HEK293 (cell line): ENCODE measurements at regions not wholly inside any gene's neighbourhood (a gene's known extent, or its start where the extent isn't known, plus 50 kb on each side); places are given as distances from the start of the nearest gene placed in this dataset.

ENCODE experiments used
- CTCF ChIA-PET: fragments of 350-600 bp; formaldehyde crosslinking; extraction: SDS; loops from one replicate; lab custom pipeline; 2021; ENCODE audit warnings: antibody characterized with exemption; lab: Yijun Ruan, JAX
- POLR2A ChIA-PET: fragments of 300-600 bp; formaldehyde crosslinking; extraction: SDS; loops from one replicate; lab custom pipeline; 2020; ENCODE audit warnings: antibody characterized with exemption, inconsistent platforms; lab: Yijun Ruan, JAX
- H3K27ac ChIP-seq: fragments of 200-500 bp; sonication (Bioruptor generic); 2 replicates; pipeline ENCODE4 v1.5.1; 2014; ENCODE audit warnings: low read depth, low read length, control low read depth, inconsistent platforms; ENCODE audit errors: extremely low read depth
- H3K36me3 ChIP-seq, 2 experiments: fragments of 200-500 bp in 1 of 2; sonication (Bioruptor generic) in 1 of 2; 1 replicate in 1 of 2; 2 replicates in 1 of 2; pipeline ENCODE4 v1.5.1; 2014 to 2017; ENCODE audit warnings: inconsistent platforms in 2 of 2, low read length in 2 of 2; ENCODE audit not compliant: control insufficient read depth in 2 of 2, insufficient read depth in 1 of 2
- H3K4me1 ChIP-seq: fragments of 200-500 bp; sonication (Bioruptor generic); 2 replicates; pipeline ENCODE4 v1.5.1; 2014; ENCODE audit warnings: mild to moderate bottlenecking, low read length, inconsistent platforms; ENCODE audit not compliant: control insufficient read depth, insufficient read depth
- H3K4me3 ChIP-seq: 2 replicates; pipeline ENCODE4 v1.5.1; 2011; ENCODE audit warnings: low read depth, mild to moderate bottlenecking, control low read depth, low read length, moderate library complexity
- H3K9me3 ChIP-seq: fragments of 200-500 bp; sonication (Bioruptor generic); 2 replicates; pipeline ENCODE4 v1.5.1; 2014; ENCODE audit warnings: low read depth, low read length, inconsistent platforms; ENCODE audit not compliant: control insufficient read depth, insufficient read depth
- BCL11A ChIP-seq: fragments of 450-650 bp; formaldehyde crosslinking; IDR thresholded peaks from 2 replicates; pipeline ENCODE4 v1.5.1; 2016; ENCODE audit warnings: low read depth, missing biosample characterization, missing genetic modification characterization
- BCL11B ChIP-seq: fragments of 450-650 bp; formaldehyde crosslinking; IDR thresholded peaks from 2 replicates; pipeline ENCODE4 v1.5.1; 2016; ENCODE audit warnings: low read depth, missing biosample characterization, missing genetic modification characterization
- MYNN ChIP-seq: fragments of 450-650 bp; formaldehyde crosslinking; IDR thresholded peaks from 2 replicates; pipeline ENCODE4 v1.5.1; 2016; ENCODE audit warnings: missing biosample characterization, missing genetic modification characterization, borderline replicate concordance
- ZFP41 ChIP-seq: fragments of 450-650 bp; formaldehyde crosslinking; IDR thresholded peaks from 2 replicates; pipeline ENCODE4 v1.5.1; 2016; ENCODE audit warnings: missing biosample characterization, missing genetic modification characterization, borderline replicate concordance
- ZNF16 ChIP-seq: fragments of 450-650 bp; formaldehyde crosslinking; IDR thresholded peaks from 2 replicates; pipeline ENCODE4 v1.5.1; 2016; ENCODE audit warnings: low read depth, missing biosample characterization, missing genetic modification characterization
- ZNF423 ChIP-seq: fragments of 450-650 bp; formaldehyde crosslinking; IDR thresholded peaks from 2 replicates; pipeline ENCODE4 v1.5.1; 2016; ENCODE audit warnings: missing biosample characterization, missing genetic modification characterization
- ZNF510 ChIP-seq: fragments of 450-650 bp; formaldehyde crosslinking; IDR thresholded peaks from 2 replicates; pipeline ENCODE4 v1.5.1; 2018; ENCODE audit warnings: mild to moderate bottlenecking, missing genetic modification characterization, missing biosample characterization; ENCODE audit not compliant: insufficient replicate concordance
- ZNF521 ChIP-seq: fragments of 450-650 bp; formaldehyde crosslinking; IDR thresholded peaks from 2 replicates; pipeline ENCODE4 v1.5.1; 2017; ENCODE audit warnings: missing biosample characterization, mild to moderate bottlenecking, missing genetic modification characterization
- ZNF549 ChIP-seq: fragments of 450-650 bp; IDR thresholded peaks from 2 replicates; pipeline ENCODE4 v1.5.1; 2018; ENCODE audit warnings: missing biosample characterization, missing genetic modification characterization, mild to moderate bottlenecking, inconsistent platforms, moderate library complexity
- ZNF555 ChIP-seq: fragments of 450-650 bp; formaldehyde crosslinking; conservative IDR thresholded peaks from 2 replicates; pipeline ENCODE4 v1.5.1; 2017; ENCODE audit warnings: missing biosample characterization, mild to moderate bottlenecking, missing genetic modification characterization, inconsistent platforms
- ZNF624 ChIP-seq: fragments of 450-650 bp; formaldehyde crosslinking; IDR thresholded peaks from 2 replicates; pipeline ENCODE4 v1.5.1; 2017; ENCODE audit warnings: missing biosample characterization, missing genetic modification characterization
- TF ChIP-seq, protein P1 (sequence below): fragments of 450-650 bp; formaldehyde crosslinking; IDR thresholded peaks from 2 replicates; pipeline ENCODE4 v1.5.1; 2017; ENCODE audit warnings: missing biosample characterization, missing genetic modification characterization
- TF ChIP-seq, protein P2 (sequence below): fragments of 450-650 bp; formaldehyde crosslinking; IDR thresholded peaks from 2 replicates; pipeline ENCODE4 v1.5.1; 2016; ENCODE audit warnings: missing biosample characterization, missing genetic modification characterization
- TF ChIP-seq, protein P3 (sequence below): fragments of 450-650 bp; IDR thresholded peaks from 2 replicates; pipeline ENCODE4 v1.5.1; 2018; ENCODE audit warnings: missing biosample characterization, missing genetic modification characterization
- TF ChIP-seq, protein P4 (sequence below): fragments of 450-650 bp; formaldehyde crosslinking; IDR thresholded peaks from 2 replicates; pipeline ENCODE4 v1.5.1; 2016; ENCODE audit warnings: missing biosample characterization, missing genetic modification characterization
- TF ChIP-seq, protein P5 (sequence below): fragments of 450-650 bp; formaldehyde crosslinking; IDR thresholded peaks from 2 replicates; pipeline ENCODE4; 2016; ENCODE audit warnings: missing biosample characterization, missing genetic modification characterization
- TF ChIP-seq, protein P6 (sequence below): fragments of 450-650 bp; formaldehyde crosslinking; IDR thresholded peaks from 2 replicates; pipeline ENCODE4 v1.5.1; 2016; ENCODE audit warnings: missing biosample characterization, missing genetic modification characterization

DNA sequence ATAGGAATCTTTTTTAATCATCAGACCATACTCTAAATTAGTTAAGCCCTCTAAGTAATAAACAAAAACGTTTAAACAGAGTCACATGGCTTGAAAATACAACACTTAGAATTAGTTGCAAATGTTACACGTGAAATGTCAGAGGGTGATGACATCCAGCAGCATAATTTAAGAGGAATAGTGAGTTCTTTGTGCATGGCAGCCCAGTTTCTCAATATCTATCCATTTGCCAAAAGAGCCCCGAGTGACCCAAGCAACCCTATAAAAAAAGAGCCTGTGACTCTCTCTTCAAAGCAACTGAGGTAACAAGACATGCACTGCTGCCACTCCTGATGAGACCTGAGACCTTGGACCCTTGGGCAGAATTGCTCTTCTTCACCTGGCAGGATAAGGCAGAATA is 96.9 kb upstream of the RASA1 start:
- POLR2A ChIA-PET: no interaction called here
- no peaks in the 10 kb centered on the region for H3K9me3 ChIP-seq
- CTCF ChIA-PET: no interaction called here
- no peak overlapping the region for H3K4me3 ChIP-seq
- H3K27ac ChIP-seq: no peak overlapping the region
- TF ChIP-seq BCL11B (tag by site-specific recombination): no peak
- TF ChIP-seq, protein P1, sequence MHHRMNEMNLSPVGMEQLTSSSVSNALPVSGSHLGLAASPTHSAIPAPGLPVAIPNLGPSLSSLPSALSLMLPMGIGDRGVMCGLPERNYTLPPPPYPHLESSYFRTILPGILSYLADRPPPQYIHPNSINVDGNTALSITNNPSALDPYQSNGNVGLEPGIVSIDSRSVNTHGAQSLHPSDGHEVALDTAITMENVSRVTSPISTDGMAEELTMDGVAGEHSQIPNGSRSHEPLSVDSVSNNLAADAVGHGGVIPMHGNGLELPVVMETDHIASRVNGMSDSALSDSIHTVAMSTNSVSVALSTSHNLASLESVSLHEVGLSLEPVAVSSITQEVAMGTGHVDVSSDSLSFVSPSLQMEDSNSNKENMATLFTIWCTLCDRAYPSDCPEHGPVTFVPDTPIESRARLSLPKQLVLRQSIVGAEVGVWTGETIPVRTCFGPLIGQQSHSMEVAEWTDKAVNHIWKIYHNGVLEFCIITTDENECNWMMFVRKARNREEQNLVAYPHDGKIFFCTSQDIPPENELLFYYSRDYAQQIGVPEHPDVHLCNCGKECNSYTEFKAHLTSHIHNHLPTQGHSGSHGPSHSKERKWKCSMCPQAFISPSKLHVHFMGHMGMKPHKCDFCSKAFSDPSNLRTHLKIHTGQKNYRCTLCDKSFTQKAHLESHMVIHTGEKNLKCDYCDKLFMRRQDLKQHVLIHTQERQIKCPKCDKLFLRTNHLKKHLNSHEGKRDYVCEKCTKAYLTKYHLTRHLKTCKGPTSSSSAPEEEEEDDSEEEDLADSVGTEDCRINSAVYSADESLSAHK (tag by site-specific recombination): no peak
- no peak for TF ChIP-seq ZNF549
- no peak for TF ChIP-seq ZNF423 (tag by site-specific recombination)
- TF ChIP-seq ZNF510 (tag by site-specific recombination): no peak
- TF ChIP-seq ZFP41 (tag by site-specific recombination): no peak
- no peak for TF ChIP-seq BCL11A (tag by site-specific recombination)
- TF ChIP-seq, protein P2, sequence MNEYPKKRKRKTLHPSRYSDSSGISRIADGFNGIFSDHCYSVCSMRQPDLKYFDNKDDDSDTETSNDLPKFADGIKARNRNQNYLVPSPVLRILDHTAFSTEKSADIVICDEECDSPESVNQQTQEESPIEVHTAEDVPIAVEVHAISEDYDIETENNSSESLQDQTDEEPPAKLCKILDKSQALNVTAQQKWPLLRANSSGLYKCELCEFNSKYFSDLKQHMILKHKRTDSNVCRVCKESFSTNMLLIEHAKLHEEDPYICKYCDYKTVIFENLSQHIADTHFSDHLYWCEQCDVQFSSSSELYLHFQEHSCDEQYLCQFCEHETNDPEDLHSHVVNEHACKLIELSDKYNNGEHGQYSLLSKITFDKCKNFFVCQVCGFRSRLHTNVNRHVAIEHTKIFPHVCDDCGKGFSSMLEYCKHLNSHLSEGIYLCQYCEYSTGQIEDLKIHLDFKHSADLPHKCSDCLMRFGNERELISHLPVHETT: no peak
- TF ChIP-seq, protein P3, sequence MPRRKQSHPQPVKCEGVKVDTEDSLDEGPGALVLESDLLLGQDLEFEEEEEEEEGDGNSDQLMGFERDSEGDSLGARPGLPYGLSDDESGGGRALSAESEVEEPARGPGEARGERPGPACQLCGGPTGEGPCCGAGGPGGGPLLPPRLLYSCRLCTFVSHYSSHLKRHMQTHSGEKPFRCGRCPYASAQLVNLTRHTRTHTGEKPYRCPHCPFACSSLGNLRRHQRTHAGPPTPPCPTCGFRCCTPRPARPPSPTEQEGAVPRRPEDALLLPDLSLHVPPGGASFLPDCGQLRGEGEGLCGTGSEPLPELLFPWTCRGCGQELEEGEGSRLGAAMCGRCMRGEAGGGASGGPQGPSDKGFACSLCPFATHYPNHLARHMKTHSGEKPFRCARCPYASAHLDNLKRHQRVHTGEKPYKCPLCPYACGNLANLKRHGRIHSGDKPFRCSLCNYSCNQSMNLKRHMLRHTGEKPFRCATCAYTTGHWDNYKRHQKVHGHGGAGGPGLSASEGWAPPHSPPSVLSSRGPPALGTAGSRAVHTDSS (tag by site-specific recombination): no peak
- no peak for TF ChIP-seq ZNF16 (tag by site-specific recombination)
- TF ChIP-seq, protein P4, sequence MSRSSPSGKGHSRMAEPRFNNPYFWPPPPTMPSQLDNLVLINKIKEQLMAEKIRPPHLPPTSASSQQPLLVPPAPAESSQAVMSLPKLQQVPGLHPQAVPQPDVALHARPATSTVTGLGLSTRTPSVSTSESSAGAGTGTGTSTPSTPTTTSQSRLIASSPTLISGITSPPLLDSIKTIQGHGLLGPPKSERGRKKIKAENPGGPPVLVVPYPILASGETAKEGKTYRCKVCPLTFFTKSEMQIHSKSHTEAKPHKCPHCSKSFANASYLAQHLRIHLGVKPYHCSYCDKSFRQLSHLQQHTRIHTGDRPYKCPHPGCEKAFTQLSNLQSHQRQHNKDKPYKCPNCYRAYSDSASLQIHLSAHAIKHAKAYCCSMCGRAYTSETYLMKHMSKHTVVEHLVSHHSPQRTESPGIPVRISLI: no peak
- H3K36me3 ChIP-seq: no peaks in the 10 kb centered on the region
- H3K4me1 ChIP-seq: peaks cover 7% of the 10 kb centered on the region

DNA sequence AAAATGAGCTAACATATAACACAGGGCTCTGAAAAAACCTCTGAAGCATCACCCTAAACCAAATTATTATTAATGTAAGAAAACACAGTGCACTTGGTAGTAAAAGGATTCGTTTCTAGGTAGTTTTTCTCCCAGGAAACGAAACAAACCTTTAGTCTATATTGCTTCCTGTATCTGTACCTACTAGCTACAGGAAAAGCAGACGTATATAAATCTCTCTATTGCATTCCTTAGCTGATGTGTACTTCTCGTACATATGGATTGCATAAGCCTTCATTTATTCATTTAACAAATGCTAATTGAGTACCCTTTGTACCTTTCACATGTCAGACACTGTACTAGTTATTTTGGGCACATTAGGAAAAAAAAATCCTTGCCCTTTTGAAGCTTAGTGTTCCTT is 85.0 kb upstream of the RASA1 start:
- Histone ChIP-seq H3K36me3 (no peaks in the 10 kb centered on the region), H3K9me3 (no peaks in the 10 kb centered on the region), H3K4me3 (no peak overlapping the region), H3K4me1 (no peaks in the 10 kb centered on the region), H3K27ac (no peak overlapping the region)
- TF ChIP-seq ZNF555 (no peak), ZNF624 (tag by site-specific recombination) (no peak), MYNN (tag by site-specific recombination) (no peak), ZNF521 (tag by site-specific recombination) (no peak)
- TF ChIP-seq, protein P5, sequence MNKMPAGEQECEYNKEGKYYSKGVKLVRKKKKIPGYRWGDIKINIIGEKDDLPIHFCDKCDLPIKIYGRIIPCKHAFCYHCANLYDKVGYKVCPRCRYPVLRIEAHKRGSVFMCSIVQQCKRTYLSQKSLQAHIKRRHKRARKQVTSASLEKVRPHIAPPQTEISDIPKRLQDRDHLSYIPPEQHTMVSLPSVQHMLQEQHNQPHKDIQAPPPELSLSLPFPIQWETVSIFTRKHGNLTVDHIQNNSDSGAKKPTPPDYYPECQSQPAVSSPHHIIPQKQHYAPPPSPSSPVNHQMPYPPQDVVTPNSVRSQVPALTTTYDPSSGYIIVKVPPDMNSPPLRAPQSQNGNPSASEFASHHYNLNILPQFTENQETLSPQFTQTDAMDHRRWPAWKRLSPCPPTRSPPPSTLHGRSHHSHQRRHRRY: no peak
- TF ChIP-seq, protein P6, sequence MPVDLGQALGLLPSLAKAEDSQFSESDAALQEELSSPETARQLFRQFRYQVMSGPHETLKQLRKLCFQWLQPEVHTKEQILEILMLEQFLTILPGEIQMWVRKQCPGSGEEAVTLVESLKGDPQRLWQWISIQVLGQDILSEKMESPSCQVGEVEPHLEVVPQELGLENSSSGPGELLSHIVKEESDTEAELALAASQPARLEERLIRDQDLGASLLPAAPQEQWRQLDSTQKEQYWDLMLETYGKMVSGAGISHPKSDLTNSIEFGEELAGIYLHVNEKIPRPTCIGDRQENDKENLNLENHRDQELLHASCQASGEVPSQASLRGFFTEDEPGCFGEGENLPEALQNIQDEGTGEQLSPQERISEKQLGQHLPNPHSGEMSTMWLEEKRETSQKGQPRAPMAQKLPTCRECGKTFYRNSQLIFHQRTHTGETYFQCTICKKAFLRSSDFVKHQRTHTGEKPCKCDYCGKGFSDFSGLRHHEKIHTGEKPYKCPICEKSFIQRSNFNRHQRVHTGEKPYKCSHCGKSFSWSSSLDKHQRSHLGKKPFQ (tag by site-specific recombination): no peak
- POLR2A ChIA-PET: no interaction called here
- CTCF ChIA-PET: no interaction called here
